ENCODE measurements at regions not wholly inside any gene's neighbourhood (a gene's known extent, or its start where the extent isn't known, plus 50 kb on each side); places are given as distances from the start of the nearest gene placed in this dataset.

DNA sequence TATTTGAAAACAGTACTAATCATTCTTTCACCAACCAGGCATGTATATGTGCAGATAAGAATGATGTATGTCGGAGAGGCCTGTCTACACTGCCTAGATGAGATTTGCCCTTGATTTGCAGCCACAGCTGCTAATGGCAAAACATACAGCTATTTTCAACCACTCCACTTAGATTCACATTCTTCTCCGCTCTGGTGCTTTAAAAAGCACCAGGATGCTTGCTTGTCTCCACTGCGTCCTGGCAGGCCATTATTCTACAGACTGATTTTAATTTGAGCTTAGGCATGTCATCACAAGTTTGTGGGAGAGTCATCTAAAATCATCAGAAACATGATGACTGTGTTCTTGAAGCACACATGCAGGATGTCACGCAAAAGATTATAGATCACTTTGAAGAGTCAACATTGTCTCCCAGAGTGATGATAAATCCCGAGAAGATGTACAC lies 119.0 kb upstream of the NRIP1 start:
- TF ChIP-seq PCBP2 (IDR thresholded peaks at IDR 0.05; ENCODE audit: low read depth, low read length, poor library complexity, severe bottlenecking), result no peak
- TF ChIP-seq TCF3 (CRISPR knock-in tag; IDR thresholded peaks at IDR 0.05), result no peak
- no peak for TF ChIP-seq ZNF668 (CRISPR knock-in tag; IDR thresholded peaks at IDR 0.05)
- no peak for TF ChIP-seq ZNF253 (CRISPR knock-in tag; conservative IDR thresholded peaks at IDR 0.05)
- no peak for TF ChIP-seq USF2 (CRISPR knock-in tag; IDR thresholded peaks at IDR 0.05)
- TF ChIP-seq, protein P1, sequence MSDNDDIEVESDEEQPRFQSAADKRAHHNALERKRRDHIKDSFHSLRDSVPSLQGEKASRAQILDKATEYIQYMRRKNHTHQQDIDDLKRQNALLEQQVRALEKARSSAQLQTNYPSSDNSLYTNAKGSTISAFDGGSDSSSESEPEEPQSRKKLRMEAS (CRISPR knock-in tag; IDR thresholded peaks at IDR 0.05), result no peak
